ENCODE measurements at regions not wholly inside any gene's neighbourhood (a gene's known extent, or its start where the extent isn't known, plus 50 kb on each side); places are given as distances from the start of the nearest gene placed in this dataset.
"Not testable (repeated sequence)": the region's sequence is repeated elsewhere in the genome, so short reads cannot be mapped to it uniquely, and the experiment has no call there.

GRCh38 chr17:34763728-34764665 is 184.6 kb downstream of the TMEM132E start:
- H3K36me3 Mint-ChIP-seq = no peaks in the 10 kb centered on the region
- H3K27ac Mint-ChIP-seq = no peak overlapping the region
- DNase-seq (ENCODE audit: low spot score in 2 of 2) (no peak), ATAC-seq (no peak)
- H3K9me3 Mint-ChIP-seq = no peaks in the 10 kb centered on the region

DNA sequence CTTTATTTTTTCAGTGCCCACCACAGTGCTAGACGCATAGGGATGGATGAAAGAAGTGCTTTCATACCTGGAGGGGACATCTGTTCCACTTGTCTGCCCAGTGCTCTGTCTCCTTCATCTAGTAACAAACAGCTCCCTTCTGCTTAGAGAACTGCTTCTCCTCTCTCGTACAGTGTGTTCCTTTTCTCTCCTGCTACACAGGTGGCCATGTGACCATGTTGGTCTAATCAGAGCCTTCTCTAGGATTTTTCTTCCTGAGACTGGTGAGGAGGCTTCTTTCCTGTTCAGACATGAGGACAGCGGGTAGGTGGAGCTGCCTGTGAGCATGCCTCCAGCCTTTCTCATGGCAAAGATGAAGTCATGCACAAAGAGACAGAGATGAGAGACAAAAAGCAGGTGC is 182.7 kb downstream of the TMEM132E start:
- Mint-ChIP-seq H3K27ac (peak overlapping the region in 1 of 2 donors; percentile 38), H3K9me3 (no peaks in the 10 kb centered on the region), H3K36me3 (no peaks in the 10 kb centered on the region)
- no peak for ATAC-seq
- DNase-seq (ENCODE audit: low spot score in 2 of 2) = no peak

- Mint-ChIP-seq H3K27ac (no peak overlapping the region), H3K9me3 (no peaks in the 10 kb centered on the region), H3K36me3 (no peaks in the 10 kb centered on the region)
- ATAC-seq (no peak), DNase-seq (ENCODE audit: low spot score in 2 of 2) (no peak)
Observed at GRCh38 chr17:34761646-34762045, 182.3 kb downstream of the TMEM132E start.

GRCh38 chr17:34760931-34761495 is 181.6 kb downstream of the TMEM132E start:
- no peaks in the 10 kb centered on the region for H3K36me3 Mint-ChIP-seq
- H3K27ac Mint-ChIP-seq = no peak overlapping the region
- H3K9me3 Mint-ChIP-seq = no peaks in the 10 kb centered on the region
- ATAC-seq (no peak), DNase-seq (ENCODE audit: low spot score in 2 of 2) (no peak)

DNA sequence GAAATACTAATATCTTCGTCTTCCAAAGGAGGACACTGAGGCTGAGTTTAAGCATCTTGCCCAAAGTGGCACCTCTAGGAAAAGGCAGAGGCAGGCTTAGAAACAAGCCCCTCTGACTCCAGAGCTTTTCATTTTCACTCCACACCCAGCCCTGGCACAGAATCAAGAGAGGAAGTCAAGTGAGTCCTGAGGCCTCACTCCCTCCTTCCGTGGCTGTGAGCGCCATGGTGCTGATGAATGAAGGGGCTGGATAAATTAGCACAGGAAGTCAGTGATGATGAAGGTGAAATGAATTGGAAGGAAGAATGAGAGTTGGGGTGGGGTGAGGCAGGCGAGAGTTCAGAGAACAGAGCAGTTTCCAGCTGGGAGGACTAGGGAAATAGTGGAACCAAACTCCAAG is 179.3 kb downstream of the TMEM132E start:
- H3K9me3 Mint-ChIP-seq = no peaks in the 10 kb centered on the region
- no peaks in the 10 kb centered on the region for H3K36me3 Mint-ChIP-seq
- ATAC-seq (no peak), DNase-seq (ENCODE audit: low spot score in 2 of 2) (no peak)
- H3K27ac Mint-ChIP-seq = no peak overlapping the region

GRCh38 chr17:34758316-34758715 is 178.9 kb downstream of the TMEM132E start:
- no peak overlapping the region for H3K27ac Mint-ChIP-seq
- DNase-seq (ENCODE audit: low spot score in 2 of 2) (no peak), ATAC-seq (no peak)
- no peaks in the 10 kb centered on the region for H3K36me3 Mint-ChIP-seq
- H3K9me3 Mint-ChIP-seq = no peaks in the 10 kb centered on the region

DNA sequence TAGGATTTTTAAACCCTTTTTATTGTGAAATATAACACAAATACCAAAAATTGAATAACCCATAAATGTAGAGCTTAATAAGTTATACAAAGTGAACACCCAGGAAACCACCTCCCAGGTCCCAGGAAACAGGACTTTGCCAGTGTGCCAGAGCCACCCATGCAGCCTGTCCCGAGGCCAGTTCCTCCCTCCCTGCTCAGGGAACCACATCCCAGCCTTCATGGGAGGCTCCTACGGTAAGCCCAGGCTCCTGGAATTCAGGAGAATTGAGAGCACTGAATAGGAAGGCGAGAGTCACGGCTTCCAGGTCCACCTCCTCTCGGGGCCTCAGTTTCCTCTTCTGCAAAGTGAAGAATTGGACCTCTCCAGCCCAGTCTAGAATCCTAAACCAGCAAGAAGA is 178.2 kb downstream of the TMEM132E start:
- ATAC-seq = no peak
- no peak for DNase-seq (ENCODE audit: low spot score in 2 of 2)
- Mint-ChIP-seq H3K27ac (no peak overlapping the region), H3K36me3 (no peaks in the 10 kb centered on the region), H3K9me3 (no peaks in the 10 kb centered on the region)

- Mint-ChIP-seq H3K27ac (no peak overlapping the region), H3K36me3 (no peaks in the 10 kb centered on the region), H3K9me3 (no peaks in the 10 kb centered on the region)
- no peak for ATAC-seq
- no peak for DNase-seq (ENCODE audit: low spot score in 2 of 2)
Observed at GRCh38 chr17:34757106-34757505, 177.7 kb downstream of the TMEM132E start.

DNA sequence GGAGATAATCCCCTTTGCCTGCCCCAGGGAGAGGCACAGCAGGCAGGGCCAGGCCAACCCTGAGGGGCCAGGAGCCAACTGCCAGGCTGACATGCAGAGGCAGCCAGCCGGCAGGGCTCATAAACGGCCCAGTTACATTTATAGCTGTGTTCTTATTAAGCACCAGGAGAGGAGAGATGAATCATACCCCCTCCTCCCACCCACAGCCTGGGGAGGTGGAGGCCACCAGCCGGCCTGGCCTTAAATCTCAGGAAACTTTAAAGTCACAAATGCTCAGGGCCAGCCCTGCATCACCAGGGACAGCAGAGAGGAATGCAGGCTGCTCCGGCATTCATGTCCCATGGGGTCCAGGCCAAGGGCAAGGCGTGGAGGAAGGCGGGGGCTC is 177.2 kb downstream of the TMEM132E start:
- no peak for ATAC-seq
- Mint-ChIP-seq H3K9me3 (no peaks in the 10 kb centered on the region), H3K27ac (no peak overlapping the region), H3K36me3 (no peaks in the 10 kb centered on the region)
- DNase-seq (ENCODE audit: low spot score in 2 of 2) = no peak

- DNase-seq (ENCODE audit: low spot score in 2 of 2) = no peak
- H3K27ac Mint-ChIP-seq = no peak overlapping the region
- no peaks in the 10 kb centered on the region for H3K36me3 Mint-ChIP-seq
- no peaks in the 10 kb centered on the region for H3K9me3 Mint-ChIP-seq
- ATAC-seq = no peak
Observed at GRCh38 chr17:34755981-34756636, 176.7 kb downstream of the TMEM132E start.

- no peak for DNase-seq (ENCODE audit: low spot score in 2 of 2)
- no peak overlapping the region for H3K27ac Mint-ChIP-seq
- H3K9me3 Mint-ChIP-seq = no peaks in the 10 kb centered on the region
- H3K36me3 Mint-ChIP-seq = no peaks in the 10 kb centered on the region
- ATAC-seq = no peak
Observed at GRCh38 chr17:34755371-34755770, 176.0 kb downstream of the TMEM132E start.

DNA sequence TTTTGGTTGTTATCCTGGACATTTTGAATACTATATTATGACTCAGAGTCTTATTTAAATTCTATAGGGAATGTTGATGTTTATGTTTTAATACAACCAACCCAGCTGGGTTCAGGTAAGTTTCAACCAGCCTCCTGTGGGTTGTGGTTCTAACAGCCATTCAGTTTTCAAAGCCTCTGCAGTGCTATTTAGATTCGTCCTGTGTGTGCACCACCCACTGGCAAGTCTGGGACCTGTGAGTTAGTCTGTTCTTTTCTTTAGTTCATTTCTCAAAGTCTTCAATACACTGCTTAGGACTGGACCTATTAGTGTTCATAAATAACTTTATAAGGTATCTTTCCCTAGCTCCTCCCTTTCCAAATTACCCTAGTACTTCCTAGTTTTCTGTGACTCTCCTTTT is 170.6 kb downstream of the TMEM132E start:
- no peak for DNase-seq (ENCODE audit: low spot score in 2 of 2)
- no peak for ATAC-seq
- Mint-ChIP-seq H3K27ac (no peak overlapping the region), H3K9me3 (no peaks in the 10 kb centered on the region), H3K36me3 (peaks cover 0 to 6% of the 10 kb centered on the region in 2 donors)

DNA sequence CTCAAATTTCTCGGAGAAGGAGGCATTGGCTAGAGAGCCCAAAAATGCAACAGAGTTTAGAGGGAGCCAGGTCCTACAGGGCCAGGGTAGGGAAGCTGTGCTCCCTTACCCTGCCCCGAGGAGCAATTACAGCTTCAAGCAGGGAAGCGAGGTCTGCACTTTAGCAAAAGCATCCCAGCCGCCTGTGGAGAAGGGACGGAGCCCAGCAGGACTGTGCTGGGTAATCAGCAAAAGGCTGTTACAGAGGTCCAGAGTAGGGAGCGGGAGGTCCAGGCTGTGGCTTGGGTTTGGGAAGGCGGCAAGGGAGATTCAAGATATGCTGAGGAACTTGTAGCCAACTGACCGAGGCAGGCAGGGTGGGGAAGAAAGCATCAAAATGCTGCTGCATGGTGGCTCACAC is 162.6 kb downstream of the TMEM132E start:
- H3K27ac Mint-ChIP-seq = no peak overlapping the region
- no peak for ATAC-seq
- no peak for DNase-seq (ENCODE audit: low spot score in 2 of 2)
- H3K9me3 Mint-ChIP-seq = no peaks in the 10 kb centered on the region
- no peaks in the 10 kb centered on the region for H3K36me3 Mint-ChIP-seq

GRCh38 chr17:34740565-34741520 is 161.5 kb downstream of the TMEM132E start:
- H3K9me3 Mint-ChIP-seq = no peaks in the 10 kb centered on the region
- no peak for ATAC-seq
- H3K36me3 Mint-ChIP-seq = no peaks in the 10 kb centered on the region
- no peak overlapping the region for H3K27ac Mint-ChIP-seq
- DNase-seq (ENCODE audit: low spot score in 2 of 2) = no peak

GRCh38 chr17:34739386-34739785 is 160.0 kb downstream of the TMEM132E start:
- ATAC-seq (no peak), DNase-seq (ENCODE audit: low spot score in 2 of 2) (no peak)
- Mint-ChIP-seq H3K27ac (no peak overlapping the region), H3K9me3 (no peaks in the 10 kb centered on the region), H3K36me3 (no peaks in the 10 kb centered on the region)

DNA sequence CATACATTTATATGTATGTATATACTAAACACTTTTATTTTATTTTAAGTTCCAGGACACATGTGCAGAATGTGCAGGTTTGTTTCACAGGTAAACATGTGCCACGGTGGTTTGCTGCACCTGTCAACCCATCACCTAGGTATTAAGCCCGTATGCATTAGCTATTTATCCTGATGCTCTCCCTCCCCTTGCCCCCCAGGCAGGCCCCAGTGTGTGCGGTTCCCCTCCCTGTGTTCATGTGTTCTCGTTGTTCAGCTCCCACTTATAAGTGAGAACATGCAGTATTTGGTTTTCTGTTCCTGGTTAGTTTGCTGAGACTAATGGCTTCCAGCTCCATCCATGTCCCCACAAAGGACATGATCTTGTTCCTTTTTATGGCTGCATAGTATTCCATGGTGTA is 158.3 kb downstream of the TMEM132E start:
- H3K9me3 Mint-ChIP-seq; ATAC-seq; DNase-seq (ENCODE audit: low spot score in 2 of 2); H3K27ac Mint-ChIP-seq; H3K36me3 Mint-ChIP-seq: not testable (repeated sequence)

DNA sequence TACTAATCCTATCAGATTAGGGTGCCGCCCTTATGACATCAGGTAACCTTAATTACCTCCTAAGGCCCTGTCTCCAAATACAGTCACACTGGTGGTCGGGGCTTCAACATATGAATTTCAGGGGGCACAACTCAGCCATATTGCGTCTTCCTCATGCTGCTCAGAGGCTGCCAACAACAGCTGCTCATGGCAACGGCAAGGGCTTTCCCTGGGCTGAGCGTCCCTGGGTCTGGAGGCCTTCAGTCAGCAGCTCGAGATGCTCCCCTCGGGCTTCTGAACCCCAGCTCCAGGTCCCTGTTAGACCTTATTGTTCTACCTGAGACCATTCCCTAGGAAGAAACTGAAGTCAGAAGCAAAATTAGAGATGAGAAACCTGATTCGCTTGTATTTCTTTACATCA is 157.2 kb downstream of the TMEM132E start:
- no peak overlapping the region for H3K27ac Mint-ChIP-seq
- H3K36me3 Mint-ChIP-seq = no peaks in the 10 kb centered on the region
- ATAC-seq (no peak), DNase-seq (ENCODE audit: low spot score in 2 of 2) (no peak)
- no peaks in the 10 kb centered on the region for H3K9me3 Mint-ChIP-seq

Measured in activated naive CD4-positive, alpha-beta T cell treated with anti-CD3 and anti-CD28 coated beads, Interleukin-2, amount 50 U/mL, for 72 hours (primary cell).